ENCODE measurements at regions not wholly inside any gene's neighbourhood (a gene's known extent, or its start where the extent isn't known, plus 50 kb on each side); places are given as distances from the start of the nearest gene placed in this dataset.
"Not testable (repeated sequence)": the region's sequence is repeated elsewhere in the genome, so short reads cannot be mapped to it uniquely, and the experiment has no call there.

DNA sequence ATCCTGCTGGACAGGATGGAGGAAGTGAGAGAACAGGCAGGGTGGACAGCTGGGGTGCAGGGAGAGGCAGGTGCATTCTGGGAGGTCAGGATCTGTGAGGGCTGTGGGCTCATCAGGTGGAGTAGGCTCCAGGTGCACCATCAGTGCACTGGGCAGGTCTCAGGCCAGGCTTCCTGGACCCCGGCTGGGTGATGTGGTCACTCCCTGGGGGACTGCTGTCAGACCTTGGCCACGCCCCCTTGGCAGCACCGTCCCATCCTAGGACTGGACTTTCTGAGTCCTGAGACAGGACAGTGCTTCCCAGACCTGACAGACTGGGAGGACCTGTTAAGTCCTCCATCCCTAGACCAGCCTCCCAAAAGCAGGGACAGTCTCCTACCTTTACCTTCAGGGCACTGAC lies 626.7 kb upstream of the DEFB115 start:
- Histone ChIP-seq H3K4me1 (no peaks in the 10 kb centered on the region), H3K27ac (no peak overlapping the region), H3K27me3 (no peaks in the 10 kb centered on the region), H3K4me3 (no peak overlapping the region), H3K9me3 (no peaks in the 10 kb centered on the region), H3K36me3 (no peaks in the 10 kb centered on the region)
- DNase-seq, result no peak
- in situ Hi-C loops (cut with MboI; ENCODE audit: low sequenced_read_pairs in 4 of 4), result no loop called here
- TF ChIP-seq POLR2A (IDR thresholded peaks at IDR 0.05) (no peak), CTCF (IDR thresholded peaks at IDR 0.05 in 4 of 5, conservative IDR thresholded peaks at IDR 0.05 in 1 of 5) (no peak)
- no peak for ATAC-seq
- intact Hi-C loops (cut with DNase I; ENCODE audit: low total_unique reads), result no loop called here

DNA sequence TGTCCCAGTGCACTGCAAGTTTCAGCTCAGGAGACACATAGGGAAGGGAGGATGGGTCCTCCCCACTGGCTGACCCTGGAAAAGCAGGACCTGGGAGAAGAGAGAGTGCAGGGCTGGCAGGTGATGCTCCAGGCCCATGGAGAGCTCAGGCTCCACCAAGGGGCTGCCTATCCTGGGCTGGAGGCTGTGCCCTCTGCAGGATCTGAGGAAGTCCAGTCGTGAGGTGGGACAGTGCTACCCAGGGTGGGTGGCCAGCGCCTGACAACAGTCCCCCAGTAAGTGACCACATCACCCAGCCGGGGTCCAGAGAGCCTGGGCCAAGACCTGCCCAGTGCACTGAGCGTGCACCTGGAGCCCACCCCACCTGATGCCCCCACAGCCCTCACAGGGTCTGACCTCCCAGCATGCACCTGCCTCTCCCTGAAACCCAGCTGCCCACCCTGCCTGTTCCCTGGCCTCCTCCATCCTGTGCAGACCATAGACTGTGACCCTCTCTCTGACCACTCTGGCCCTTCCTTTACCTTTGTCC lies 626.1 kb upstream of the DEFB115 start:
- H3K9me3 ChIP-seq; intact Hi-C loops (cut with DNase I; ENCODE audit: low total_unique reads); in situ Hi-C loops (cut with MboI; ENCODE audit: low sequenced_read_pairs in 4 of 4); H3K4me3 ChIP-seq; H3K36me3 ChIP-seq; H3K27me3 ChIP-seq; ATAC-seq; H3K27ac ChIP-seq; H3K4me1 ChIP-seq; DNase-seq: not testable (repeated sequence)

GRCh38 chr20:30632773-30633172 lies 624.7 kb upstream of the DEFB115 start:
- ATAC-seq; H3K36me3 ChIP-seq; H3K27ac ChIP-seq; intact Hi-C loops (cut with DNase I; ENCODE audit: low total_unique reads); DNase-seq; H3K4me1 ChIP-seq; in situ Hi-C loops (cut with MboI; ENCODE audit: low sequenced_read_pairs in 4 of 4); H3K27me3 ChIP-seq; H3K9me3 ChIP-seq; H3K4me3 ChIP-seq: not testable (repeated sequence)

DNA sequence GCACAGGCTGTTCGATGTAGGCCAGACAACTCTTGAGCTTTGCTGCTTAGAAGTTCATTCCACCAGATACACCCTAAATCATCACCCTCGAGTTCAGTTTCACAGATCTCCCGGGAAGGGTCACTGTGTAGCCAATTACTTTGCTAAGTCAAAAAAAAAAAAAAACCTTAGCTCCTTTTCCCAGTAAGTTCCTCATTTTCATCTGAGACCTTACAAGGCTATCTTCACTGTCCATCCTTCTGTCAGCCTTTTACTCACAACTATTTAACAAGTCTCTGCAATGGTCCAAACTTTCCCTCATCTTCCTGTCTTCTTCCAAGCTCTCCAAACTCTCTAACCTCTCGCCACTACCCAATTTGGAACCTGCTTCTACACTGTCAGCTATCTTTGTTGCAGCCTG lies 615.9 kb upstream of the DEFB115 start:
- H3K27me3 ChIP-seq; DNase-seq; in situ Hi-C loops (cut with MboI; ENCODE audit: low sequenced_read_pairs in 4 of 4); H3K4me3 ChIP-seq; H3K4me1 ChIP-seq; H3K36me3 ChIP-seq; intact Hi-C loops (cut with DNase I; ENCODE audit: low total_unique reads); H3K9me3 ChIP-seq; H3K27ac ChIP-seq; ATAC-seq: not testable (repeated sequence)

DNA sequence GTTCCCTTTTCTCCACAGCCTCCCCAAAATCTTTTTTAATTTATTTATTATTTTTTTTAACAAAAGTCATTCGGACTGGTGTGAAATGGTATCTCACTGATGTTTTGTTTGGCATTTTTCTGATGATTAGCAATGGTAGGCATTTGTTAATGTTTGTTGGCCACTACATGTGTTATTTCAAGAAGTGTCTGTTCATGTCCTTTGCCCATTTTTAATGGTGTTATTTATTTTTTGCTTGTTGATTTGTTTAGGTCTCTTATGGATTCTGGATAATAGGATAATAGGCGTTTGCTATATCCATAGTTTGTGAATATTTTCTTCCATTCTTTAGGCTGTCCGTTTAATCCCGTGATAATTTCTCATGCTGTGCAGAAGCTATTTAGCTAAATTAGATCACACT lies 596.5 kb upstream of the DEFB115 start:
- in situ Hi-C loops (cut with MboI; ENCODE audit: low sequenced_read_pairs in 4 of 4); H3K36me3 ChIP-seq; H3K27me3 ChIP-seq; H3K4me3 ChIP-seq; H3K4me1 ChIP-seq; H3K27ac ChIP-seq; ATAC-seq; H3K9me3 ChIP-seq; DNase-seq; intact Hi-C loops (cut with DNase I; ENCODE audit: low total_unique reads): not testable (repeated sequence)

DNA sequence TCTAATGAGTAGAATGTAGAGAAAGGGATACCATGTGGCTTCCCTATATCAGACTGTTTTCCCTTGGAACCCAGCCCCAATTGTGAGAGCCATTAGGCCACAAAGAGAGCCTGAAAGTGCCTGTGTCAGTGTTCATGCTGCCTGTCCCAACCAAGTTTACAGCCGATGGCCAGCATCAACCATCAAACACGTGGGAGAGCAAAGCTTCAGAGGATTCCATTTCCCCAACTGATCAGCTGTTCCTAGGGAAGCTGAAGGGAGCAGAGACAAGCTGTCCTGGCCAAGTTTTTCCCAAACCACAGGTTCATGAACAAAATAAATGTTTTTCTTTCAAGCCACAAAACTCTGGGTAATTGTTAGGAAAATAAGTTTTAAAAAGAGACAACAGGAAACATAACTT lies 589.0 kb upstream of the DEFB115 start:
- H3K36me3 ChIP-seq; H3K4me1 ChIP-seq; H3K27ac ChIP-seq; H3K9me3 ChIP-seq; in situ Hi-C loops (cut with MboI; ENCODE audit: low sequenced_read_pairs in 4 of 4); H3K27me3 ChIP-seq; DNase-seq; ATAC-seq; H3K4me3 ChIP-seq; intact Hi-C loops (cut with DNase I; ENCODE audit: low total_unique reads): not testable (repeated sequence)

- H3K27ac ChIP-seq; H3K27me3 ChIP-seq; H3K4me3 ChIP-seq; DNase-seq; H3K4me1 ChIP-seq; ATAC-seq; in situ Hi-C loops (cut with MboI; ENCODE audit: low sequenced_read_pairs in 4 of 4); H3K36me3 ChIP-seq; intact Hi-C loops (cut with DNase I; ENCODE audit: low total_unique reads); H3K9me3 ChIP-seq: not testable (repeated sequence)
Measured at GRCh38 chr20:30669330-30670029, 588.0 kb upstream of the DEFB115 start.

DNA sequence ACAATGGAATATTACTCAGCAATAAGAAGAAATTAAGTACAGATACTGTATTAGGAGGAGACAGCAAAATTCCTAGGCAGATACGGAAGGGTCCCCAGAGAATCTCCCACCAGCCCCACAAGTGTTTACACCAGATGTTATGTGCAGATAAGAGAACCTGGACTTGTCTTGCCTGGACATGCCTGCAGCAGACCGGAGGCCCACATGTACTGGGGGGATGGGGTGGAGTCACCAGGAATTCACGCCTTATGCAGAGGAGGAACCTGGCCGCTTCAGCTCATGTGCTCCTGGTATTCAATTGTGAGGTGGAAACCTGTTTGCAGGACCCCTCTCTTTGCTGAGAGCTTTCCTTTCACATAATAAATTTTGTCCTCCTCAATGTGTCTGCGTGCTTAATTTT lies 586.3 kb upstream of the DEFB115 start:
- DNase-seq; H3K4me3 ChIP-seq; H3K4me1 ChIP-seq; H3K36me3 ChIP-seq; in situ Hi-C loops (cut with MboI; ENCODE audit: low sequenced_read_pairs in 4 of 4); H3K27me3 ChIP-seq; H3K9me3 ChIP-seq; ATAC-seq; intact Hi-C loops (cut with DNase I; ENCODE audit: low total_unique reads); H3K27ac ChIP-seq: not testable (repeated sequence)

GRCh38 chr20:30675988-30676564 lies 581.4 kb upstream of the DEFB115 start:
- H3K9me3 ChIP-seq; in situ Hi-C loops (cut with MboI; ENCODE audit: low sequenced_read_pairs in 4 of 4); H3K27ac ChIP-seq; H3K36me3 ChIP-seq; H3K27me3 ChIP-seq; intact Hi-C loops (cut with DNase I; ENCODE audit: low total_unique reads); H3K4me1 ChIP-seq; ATAC-seq; H3K4me3 ChIP-seq; DNase-seq: not testable (repeated sequence)

GRCh38 chr20:30682236-30682635 lies 575.2 kb upstream of the DEFB115 start:
- H3K27me3 ChIP-seq; H3K4me1 ChIP-seq; ATAC-seq; H3K36me3 ChIP-seq; DNase-seq; H3K4me3 ChIP-seq; in situ Hi-C loops (cut with MboI; ENCODE audit: low sequenced_read_pairs in 4 of 4); H3K27ac ChIP-seq; intact Hi-C loops (cut with DNase I; ENCODE audit: low total_unique reads); H3K9me3 ChIP-seq: not testable (repeated sequence)

DNA sequence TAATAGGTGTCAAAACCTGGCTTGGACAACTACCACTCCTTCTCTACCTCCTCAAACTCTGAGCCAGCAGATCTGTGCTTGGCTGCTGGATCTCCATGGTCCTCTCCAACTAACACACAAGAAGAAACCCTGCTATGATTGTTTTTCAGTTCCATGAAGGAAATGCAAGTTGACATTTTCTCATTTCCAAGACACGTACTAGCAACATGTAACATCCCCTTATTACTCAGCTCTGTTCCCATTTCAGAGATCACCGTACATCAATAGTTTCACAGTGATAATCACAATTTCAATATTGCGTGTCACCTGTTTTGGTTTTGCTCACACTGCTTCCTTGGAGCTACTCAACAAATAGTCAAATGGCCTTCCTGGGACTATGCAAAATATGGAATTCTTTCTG lies 544.6 kb upstream of the DEFB115 start:
- H3K4me1 ChIP-seq; H3K27me3 ChIP-seq; ATAC-seq; H3K9me3 ChIP-seq; H3K36me3 ChIP-seq; H3K27ac ChIP-seq; H3K4me3 ChIP-seq; DNase-seq; intact Hi-C loops (cut with DNase I; ENCODE audit: low total_unique reads); in situ Hi-C loops (cut with MboI; ENCODE audit: low sequenced_read_pairs in 4 of 4): not testable (repeated sequence)

All from gastrocnemius medialis (tissue), 4 donors.